GM19395 (cell line): ENCODE measurements at regions not wholly inside any gene's neighbourhood (a gene's known extent, or its start where the extent isn't known, plus 50 kb on each side); places are given as distances from the start of the nearest gene placed in this dataset.
"Not testable (repeated sequence)": the region's sequence is repeated elsewhere in the genome, so short reads cannot be mapped to it uniquely, and the experiment has no call there.

Experiments used
- ATAC-seq: cut with Tn5 transposase; IDR thresholded peaks from one replicate; pipeline ENCODE4 v1.9.1; 2021; ENCODE audit warnings: mild to moderate bottlenecking, moderate library complexity; ENCODE audit not compliant: unreplicated experiment

DNA sequence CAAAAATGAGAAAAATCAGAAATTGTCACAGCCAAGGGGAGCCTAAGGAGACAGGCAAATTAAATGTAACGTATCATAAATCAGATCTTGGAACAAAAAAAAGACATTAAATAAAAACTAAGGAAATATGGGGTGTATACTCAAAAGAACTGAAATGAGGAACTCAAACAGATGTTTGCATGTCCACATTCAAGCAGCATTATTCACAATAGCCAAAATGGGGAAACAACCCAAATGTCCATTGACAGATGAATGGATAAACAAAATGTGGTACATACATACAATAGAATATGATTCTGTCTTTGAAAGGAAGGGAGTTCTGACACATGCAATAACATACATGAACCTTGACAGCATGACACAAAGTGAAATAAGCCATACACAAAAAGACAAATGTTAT, 155.8 kb upstream of the KLF7 start:
- no peak for ATAC-seq

DNA sequence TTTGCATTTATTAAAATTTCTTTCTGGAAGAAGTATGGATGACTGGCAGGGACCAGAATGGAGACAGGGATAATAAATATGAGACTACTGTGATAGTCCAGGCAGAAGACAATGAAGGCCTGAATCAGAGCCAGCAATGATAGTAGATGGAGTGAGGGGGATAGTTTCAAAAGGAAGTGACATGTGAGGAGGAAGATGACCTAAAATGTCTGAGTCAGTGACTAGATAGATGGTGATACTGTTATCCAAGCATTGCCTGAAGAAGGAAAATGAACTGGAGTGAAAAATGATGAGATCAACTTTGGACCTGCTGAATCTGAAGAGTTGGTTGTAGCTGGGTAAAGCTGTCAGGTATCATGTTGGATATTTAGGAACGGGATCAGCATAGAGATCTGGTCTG, 158.3 kb upstream of the KLF7 start:
- ATAC-seq: no peak

DNA sequence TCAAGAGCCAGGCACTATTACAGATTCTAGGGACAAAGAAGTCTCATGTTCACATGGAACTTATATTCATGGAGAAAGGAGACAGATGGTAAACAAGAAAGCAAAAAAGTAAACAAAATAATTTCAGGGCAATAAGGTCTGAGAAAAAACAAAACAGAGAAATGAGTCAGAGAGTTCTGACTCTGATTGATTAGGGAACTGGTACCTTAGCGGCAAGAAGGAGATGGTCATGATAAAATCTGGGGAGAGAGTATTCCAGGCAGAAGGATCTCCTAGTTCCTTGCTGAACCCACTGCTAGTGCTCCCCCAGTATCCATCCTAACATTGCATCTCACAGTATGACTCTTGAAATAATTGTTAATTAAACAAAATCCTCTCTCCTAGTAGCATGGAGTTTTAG, 161.8 kb upstream of the KLF7 start:
- peak; percentile 33 for ATAC-seq

DNA sequence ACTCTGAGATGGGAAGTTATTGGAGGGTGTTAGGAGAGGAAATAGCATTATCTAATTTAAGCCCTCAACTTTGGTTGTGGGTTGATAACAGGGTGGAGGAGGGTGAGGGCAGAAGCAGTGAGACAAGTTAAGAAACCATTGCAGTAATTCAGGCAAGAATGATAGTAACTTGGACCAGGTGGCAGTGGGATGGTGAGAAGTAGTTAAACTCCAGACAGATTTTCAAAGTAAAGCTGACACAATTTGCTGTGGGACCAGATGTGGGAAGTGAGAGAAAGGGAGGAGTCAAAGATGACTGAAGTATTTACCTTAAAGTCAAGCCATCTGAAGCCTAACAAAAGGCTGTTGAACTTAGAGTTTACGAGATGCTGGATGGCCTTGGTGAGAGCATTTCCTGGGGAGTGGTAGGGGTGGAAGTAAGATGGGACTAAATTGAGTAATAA, 163.2 kb upstream of the KLF7 start:
- peak; percentile 60 for ATAC-seq

DNA sequence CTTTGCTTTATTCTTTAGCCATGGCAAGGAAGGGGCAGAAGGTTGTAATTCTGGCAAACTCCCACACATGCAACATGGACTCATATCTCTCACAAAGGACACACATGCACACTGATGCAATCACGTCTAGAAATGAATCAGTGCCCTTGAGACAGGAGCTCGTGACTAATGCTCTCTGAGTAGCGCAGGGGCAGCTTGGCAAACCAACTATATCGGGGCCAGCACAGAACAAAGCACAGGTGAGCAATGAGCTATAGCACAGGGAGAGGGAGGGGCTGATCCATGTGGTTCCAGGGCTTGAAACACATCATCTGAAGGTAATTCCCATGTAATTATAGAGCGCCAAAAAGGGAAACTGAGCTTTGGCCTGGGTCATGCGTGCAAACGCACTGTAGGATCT, 165.2 kb upstream of the KLF7 start:
- peak; percentile 53 for ATAC-seq

DNA sequence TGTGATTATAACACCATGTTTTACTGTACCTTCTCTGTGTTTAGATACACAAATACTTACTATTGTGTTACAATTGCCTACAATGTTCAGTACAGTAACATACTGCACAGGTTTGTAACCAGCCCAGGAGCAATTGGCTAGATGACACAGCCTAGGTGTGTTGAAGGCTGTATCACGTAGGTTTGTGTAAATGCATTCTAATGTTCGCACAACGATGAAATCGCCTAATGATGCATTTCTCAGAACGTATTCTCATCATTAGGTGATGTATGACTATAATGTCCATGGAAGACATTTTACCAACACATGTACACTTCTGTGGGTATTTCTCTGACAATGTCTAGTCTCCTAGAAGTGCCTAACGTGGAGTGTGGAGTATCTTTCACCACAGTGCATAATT, 165.9 kb upstream of the KLF7 start:
- ATAC-seq: no peak

DNA sequence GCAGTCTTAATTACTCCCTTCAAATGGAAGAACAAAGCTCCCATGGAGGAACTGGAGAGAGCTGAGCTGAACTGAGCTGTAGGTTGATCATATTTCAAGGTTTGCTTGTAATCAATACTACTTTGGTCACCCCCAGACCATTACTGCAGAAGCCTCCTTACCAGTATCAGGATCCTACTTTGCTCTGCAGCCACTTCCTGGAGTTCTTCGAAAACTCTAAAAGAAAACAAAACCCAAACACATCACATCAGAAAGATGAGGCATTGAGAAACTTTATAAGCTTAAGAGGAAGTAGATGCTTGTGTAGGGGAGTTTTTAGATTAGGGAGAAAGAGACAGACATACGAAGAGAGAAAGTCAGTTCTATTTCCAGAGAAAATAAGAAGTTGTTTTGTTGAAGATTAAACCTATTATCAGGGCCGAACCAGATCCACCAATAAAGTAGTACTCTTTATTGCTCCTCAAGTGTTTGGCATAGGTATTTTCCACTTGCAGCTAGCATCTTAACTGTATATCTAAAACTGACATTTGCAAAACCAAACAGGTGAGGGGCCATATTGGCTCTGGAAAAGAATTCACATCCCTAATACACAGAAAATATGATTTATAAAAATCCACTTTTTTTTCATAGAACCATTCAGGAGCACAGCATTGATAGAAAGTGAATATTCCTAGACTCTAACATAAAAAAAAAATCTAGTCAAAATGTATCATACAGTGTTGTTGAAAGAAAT, 166.9 kb upstream of the KLF7 start:
- ATAC-seq: peak; percentile 35

DNA sequence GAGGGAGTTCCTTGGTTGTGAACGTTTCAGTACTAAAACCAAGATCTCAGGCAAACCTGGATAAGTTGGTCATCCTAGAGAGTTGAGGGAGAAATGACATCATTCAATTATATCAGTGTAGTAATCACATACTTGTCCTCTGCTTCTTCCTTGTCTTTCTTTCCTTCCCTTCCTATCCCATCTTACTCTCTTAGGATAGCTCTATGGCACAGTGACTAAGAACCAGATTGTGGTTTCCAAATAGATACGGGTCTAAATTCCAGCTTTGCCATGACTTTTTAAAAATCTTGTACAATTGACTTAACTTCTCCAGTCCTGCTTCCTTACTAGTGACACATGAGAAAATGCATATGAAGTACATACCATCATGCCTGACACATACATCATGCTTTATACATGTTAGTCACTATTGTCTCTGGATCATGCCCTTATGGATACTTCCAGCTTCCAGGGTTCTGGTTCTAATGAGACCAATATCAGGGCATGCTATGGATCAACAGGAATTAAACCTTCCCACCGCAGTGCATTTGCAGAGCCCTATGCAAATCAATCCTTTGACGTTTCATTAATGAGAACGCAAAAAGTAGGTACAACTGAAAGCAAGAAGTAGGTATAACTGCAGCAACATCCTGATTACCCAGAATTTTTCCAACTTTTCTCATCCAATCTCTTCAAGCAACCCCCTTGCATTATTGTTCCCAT, 168.0 kb upstream of the KLF7 start:
- ATAC-seq: no peak

DNA sequence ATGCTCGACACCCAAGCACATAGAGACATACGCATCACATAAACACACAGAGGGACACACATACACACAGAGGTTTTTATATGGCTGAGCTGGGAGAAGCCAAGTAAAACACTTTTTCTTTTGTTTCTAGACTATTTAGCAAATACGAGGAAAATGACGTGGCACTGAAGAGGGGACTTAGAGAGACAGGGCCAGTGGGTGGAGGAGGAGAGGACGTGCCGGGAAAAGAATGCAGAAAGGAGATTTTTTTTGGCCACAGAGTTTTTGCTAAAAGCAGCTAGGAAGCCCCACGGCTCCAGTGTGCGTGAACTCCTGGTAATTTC, 168.5 kb upstream of the KLF7 start:
- ATAC-seq: peak; percentile 9

DNA sequence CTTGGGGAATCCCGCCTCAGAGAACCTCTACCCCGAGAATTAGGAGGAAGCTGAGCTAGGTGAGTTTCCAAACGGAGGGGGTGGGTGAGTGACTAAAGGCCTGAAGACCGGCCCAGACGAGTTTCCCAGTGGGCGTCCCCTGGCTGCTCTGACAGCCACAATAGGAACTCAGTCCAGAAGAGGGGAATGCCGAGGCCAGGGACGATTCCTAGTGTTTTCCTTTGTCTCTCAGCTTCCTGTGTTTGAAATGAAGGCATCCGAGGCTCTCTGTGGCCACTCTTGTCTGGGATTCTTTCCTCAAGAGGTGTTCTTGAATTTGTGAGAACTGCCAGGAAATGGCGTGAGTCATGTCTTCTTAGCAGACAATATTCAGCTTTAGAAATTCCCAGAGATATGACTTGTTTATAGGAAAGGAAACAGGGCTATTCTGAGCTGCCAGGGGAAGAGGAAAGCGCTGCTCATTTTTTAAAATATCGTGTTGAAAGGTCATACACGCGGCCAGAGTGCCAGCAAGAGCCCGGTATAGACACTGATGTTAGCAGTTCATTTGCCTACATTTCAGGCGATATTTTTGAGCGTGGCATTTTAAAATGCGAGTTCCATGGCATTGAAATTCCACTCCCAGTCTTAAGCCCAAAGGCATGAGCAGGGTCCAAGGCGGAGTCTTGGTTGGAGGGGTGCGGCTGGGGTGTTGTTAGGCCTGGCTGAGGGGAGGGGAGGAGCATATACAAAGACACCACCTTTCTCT, 169.1 kb upstream of the KLF7 start:
- peak; percentile 26 for ATAC-seq

DNA sequence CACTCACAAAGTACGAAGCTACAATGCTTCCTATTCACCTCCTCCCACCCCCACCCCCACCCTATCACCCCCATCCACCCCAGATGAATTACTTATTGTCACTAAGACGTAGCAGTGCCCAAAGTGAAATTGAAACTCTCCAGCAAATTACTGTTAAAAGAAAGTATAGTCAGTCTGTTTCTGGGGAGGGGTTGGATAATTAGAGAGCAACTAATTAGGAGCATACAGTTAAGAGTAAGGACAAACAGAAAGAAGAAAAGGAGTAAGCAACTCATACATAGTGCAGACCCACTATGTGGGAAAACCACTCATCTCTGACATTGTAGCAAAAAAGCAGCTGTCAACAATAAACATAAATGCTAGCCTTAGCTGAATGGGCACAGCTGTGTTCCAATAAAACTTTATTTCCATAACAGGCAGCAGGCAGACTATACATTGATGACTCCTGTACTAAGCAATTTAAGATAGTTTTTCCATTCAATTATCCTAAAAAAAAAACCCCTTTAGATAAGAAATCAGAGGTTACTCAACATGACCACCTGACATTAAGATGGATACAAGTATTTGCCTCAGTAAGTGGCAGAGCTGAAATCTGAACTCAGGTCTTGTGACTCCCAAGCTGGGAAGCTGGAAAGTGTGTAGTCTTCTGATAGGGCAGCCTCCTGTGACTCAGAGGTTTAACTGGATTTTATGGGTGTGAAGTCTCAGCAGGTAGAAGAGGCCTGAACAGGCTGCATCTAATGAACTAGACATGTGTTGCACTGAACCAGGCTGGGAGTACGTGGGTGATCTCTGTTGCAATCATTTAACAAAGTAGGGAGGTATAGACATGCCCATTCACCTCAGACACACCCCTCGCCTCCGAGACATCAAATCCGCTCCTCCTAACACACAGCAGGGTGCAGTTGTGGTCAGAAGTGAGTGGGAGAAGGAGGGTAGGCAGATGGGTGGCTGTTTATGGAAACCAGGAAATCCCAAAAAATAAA, 171.8 kb upstream of the KLF7 start:
- peak; percentile 52 for ATAC-seq

DNA sequence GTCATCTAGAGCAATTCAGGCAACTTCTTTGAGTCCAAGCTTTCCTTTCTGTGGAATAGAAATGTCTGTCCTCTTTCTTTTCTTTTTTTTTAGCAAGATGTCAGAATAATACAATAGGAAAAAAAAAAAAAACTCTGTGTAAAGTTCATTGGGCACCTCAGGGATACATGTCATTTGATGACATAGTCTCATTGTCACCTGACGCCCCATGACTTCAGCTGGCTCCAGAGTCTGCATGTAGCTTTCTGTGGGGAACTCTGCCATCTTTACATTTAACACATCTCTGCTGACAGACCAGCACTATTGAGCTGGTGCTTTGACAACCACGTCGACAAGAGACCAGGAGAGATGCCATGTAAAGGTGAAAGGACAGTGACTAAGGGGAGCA, 172.5 kb upstream of the KLF7 start:
- no peak for ATAC-seq

DNA sequence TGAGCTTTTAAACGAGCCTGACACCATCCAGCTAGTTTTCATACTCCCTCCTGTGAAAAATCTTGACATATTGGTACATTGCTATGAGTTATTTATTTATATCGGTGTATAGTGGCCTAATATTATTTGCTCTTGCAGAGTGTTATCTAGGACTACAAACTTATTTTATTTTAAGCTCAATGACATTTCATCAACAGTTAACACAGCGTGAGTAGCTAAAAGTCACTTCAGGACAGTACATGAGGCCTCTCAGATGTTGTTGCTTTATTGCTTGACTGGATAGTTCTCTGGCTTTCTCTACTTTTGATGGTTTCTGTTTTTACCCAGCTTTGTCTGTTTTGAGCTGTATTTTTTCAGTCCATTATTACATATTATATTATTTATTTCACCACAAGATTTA, 172.9 kb upstream of the KLF7 start:
- no peak for ATAC-seq

DNA sequence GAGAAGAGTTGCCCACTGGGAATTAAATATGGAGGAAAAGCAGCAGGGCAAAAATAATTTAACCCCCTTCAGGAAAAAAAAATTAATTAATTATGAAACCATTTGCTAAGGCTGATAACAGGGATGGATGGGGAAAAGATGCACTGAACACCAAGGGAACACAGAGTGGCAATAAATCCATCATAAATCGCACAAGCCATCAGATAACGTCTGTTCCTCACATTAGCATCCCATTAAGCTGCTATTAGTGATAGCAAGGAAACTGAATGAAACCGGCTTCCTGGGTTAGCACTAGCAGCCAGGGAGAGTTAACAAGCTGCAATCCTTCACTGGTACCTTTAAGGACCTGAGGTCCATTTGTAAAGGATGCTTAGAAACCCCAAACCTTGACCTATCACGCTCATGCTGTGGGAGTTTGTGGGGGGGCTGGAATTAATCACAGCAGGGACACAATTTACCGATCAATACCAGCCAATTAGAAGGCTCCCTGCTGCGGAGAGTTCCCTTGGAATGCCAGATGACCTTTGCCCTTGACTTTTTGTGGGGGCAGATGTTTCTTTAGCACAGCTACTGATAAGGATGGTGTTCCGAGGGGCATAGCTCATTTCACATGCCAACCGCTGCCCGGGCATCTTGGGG, 175.5 kb upstream of the KLF7 start:
- ATAC-seq: no peak

DNA sequence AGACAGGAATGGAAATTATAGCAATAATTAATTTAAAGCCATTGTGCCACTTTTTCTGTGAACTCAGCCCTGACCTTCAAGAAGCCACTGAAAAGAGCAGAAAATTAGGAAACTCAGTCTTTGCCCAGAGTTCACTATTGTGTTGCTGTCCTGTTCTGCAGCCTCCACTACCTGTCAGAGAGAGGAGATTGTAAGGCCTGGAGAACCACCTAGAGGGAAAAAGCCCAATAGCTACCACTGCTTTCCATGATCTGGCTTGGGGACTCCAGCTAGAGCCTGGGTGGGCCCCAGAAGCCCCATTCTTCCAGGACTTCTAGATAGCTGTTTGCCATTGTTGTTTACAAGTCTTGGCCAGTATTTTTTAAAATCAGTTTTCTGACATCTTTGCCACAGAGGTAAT, 176.1 kb upstream of the KLF7 start:
- ATAC-seq: no peak

DNA sequence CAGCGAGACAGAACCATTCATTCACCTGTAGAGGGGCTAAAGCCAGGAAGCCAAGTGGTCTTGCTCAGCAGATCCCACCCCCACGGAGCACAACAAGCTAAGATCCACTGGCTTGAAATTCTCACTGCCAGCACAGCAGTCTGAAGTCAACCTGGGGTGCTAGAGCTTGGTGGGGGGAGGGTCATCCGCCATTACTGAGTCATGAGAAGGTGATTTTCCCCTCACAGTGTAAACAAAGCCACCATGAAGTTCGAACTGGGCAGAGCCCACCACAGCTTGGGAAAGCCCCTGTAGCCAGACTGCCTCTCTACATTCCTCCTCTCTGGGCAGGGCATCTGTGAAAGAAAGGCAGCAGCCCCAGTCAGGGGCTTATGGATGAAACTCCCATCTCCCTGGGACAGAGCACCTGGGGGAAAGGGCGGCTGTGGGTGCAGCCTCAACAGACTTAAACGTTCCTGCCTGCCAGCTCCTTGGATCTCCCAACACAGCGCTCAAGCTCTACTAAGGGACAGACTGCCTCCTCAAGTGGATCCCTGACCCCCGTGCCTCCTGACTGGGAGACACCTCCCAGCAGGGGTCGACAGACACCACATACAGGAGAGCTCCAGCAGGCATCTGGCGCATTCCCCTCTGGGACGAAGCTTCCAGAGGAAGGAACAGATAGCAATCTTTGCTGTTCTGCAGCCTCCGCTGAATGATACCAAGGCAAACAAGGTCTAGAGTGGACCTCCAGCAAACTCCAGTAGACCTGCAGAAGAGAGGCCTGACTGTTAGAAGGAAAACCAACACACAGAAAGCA, 179.0 kb upstream of the KLF7 start:
- ATAC-seq: not testable (repeated sequence)

DNA sequence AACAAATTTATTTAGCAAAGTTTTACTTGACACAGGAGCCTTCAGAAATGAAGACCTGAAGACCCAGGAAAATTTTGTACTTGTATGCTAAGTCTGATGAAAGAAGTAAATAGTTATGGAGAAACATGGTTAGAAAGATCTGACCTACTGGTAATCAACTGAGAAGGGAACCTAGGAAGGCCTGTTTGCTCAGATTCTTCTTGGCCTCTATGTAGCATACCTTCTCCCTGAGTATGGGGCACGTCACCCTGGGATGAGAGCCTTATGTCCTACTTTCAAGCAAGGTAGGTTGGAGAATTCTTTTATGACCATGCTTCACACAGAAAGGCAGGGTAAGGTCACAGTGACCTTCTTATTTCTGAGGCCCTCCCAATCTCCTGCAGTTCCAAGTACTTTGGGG, 178.6 kb upstream of the CREB1 start:
- ATAC-seq: no peak

DNA sequence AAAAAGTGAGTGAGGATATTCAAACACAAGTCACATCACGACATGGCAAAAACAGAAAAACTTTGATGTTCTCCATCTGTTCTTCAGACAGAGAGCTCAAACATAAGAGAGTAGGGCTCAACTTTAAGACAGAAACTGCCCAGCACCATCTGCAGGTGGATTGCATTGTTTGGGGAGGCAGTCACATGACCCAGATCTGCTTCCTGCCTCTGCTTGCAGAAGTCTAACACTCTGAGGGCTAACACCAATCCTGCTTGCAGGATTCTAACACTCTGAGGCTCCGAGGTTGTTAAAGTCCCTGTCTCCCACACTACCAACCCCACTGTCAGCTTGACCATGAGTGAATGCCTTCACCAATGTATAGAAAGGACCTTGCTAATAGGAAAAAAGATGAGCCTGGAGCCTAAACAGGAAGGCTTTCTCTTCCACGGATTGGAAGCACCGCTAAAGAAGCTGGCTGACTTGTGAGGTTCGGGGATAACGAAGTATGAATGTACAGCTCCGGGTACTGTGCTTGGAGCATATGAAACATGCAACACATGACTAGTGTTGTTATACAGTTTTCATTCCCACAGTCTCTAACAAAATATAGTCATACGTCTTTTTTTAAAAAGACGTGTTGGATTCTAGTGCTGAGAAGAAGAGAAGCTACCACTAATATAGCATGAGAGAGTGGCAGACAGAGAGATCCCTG, 176.6 kb upstream of the CREB1 start:
- ATAC-seq: peak; percentile 77

DNA sequence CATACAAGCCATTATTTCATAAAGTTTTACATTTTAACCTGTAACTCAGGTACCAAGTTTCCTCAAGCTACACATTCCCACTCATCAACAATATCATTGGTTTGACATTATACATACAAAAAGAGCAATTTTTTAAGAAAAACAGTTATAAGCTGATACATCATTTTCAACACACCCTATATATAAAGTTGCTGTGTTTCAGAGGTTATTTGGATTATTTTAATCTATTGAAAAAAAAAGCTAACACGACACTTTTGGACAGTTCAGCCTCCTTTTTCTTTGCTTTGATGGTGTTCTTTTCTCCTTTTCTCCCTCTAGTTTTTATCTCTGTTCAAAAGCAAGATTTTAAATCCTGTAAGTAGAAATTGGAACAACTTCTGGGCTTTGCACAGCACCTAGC, 175.9 kb upstream of the CREB1 start:
- no peak for ATAC-seq
